ENCODE measurements at regions not wholly inside any gene's neighbourhood (a gene's known extent, or its start where the extent isn't known, plus 50 kb on each side); places are given as distances from the start of the nearest gene placed in this dataset.

- TF ChIP-seq, protein P1, sequence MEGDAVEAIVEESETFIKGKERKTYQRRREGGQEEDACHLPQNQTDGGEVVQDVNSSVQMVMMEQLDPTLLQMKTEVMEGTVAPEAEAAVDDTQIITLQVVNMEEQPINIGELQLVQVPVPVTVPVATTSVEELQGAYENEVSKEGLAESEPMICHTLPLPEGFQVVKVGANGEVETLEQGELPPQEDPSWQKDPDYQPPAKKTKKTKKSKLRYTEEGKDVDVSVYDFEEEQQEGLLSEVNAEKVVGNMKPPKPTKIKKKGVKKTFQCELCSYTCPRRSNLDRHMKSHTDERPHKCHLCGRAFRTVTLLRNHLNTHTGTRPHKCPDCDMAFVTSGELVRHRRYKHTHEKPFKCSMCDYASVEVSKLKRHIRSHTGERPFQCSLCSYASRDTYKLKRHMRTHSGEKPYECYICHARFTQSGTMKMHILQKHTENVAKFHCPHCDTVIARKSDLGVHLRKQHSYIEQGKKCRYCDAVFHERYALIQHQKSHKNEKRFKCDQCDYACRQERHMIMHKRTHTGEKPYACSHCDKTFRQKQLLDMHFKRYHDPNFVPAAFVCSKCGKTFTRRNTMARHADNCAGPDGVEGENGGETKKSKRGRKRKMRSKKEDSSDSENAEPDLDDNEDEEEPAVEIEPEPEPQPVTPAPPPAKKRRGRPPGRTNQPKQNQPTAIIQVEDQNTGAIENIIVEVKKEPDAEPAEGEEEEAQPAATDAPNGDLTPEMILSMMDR (IDR thresholded peaks at IDR 0.05): no peak
- TF ChIP-seq POLR2AphosphoS5 (IDR thresholded peaks at IDR 0.05; ENCODE audit: low read depth, low read length): no peak
- TF ChIP-seq TCF7L2 (IDR thresholded peaks at IDR 0.05; ENCODE audit: low read depth, low read length): no peak
Observed at GRCh38 chr12:124435806-124436345, 131.5 kb downstream of the NCOR2 start.

Measured in Panc1 (cell line).